ENCODE measurements at regions not wholly inside any gene's neighbourhood (a gene's known extent, or its start where the extent isn't known, plus 50 kb on each side); places are given as distances from the start of the nearest gene placed in this dataset.

- no peak for DNase-seq (ENCODE audit: low spot score)
Measured at GRCh38 chr11:10930224-10930971, 72.5 kb upstream of the ZBED5 start.

- DNase-seq (ENCODE audit: low spot score), result no peak
Measured at GRCh38 chr11:10927538-10927937, 69.7 kb upstream of the ZBED5 start.

GRCh38 chr11:10926801-10927211 is 69.0 kb upstream of the ZBED5 start:
- no peak for DNase-seq (ENCODE audit: low spot score)

- no peak for DNase-seq (ENCODE audit: low spot score)
Measured at GRCh38 chr11:10925149-10925926, 67.5 kb upstream of the ZBED5 start.

GRCh38 chr11:10923882-10924281 is 66.0 kb upstream of the ZBED5 start:
- DNase-seq (ENCODE audit: low spot score), result no peak

- no peak for DNase-seq (ENCODE audit: low spot score)
Measured at GRCh38 chr11:10922892-10923291, 65.0 kb upstream of the ZBED5 start.

- DNase-seq (ENCODE audit: low spot score), result no peak
Measured at GRCh38 chr11:10920875-10921274, 63.0 kb upstream of the ZBED5 start.

- no peak for DNase-seq (ENCODE audit: low spot score)
Measured at GRCh38 chr11:10920205-10920604, 62.4 kb upstream of the ZBED5 start.

GRCh38 chr11:10918698-10919097 is 60.8 kb upstream of the ZBED5 start:
- no peak for DNase-seq (ENCODE audit: low spot score)

GRCh38 chr11:10918275-10918674 is 60.4 kb upstream of the ZBED5 start:
- no peak for DNase-seq (ENCODE audit: low spot score)

GRCh38 chr11:10917802-10918201 is 59.9 kb upstream of the ZBED5 start:
- DNase-seq (ENCODE audit: low spot score), result no peak

GRCh38 chr11:10916665-10917064 is 58.8 kb upstream of the ZBED5 start:
- no peak for DNase-seq (ENCODE audit: low spot score)

GRCh38 chr11:10914050-10914449 is 56.2 kb upstream of the ZBED5 start:
- DNase-seq (ENCODE audit: low spot score), result no peak

- no peak for DNase-seq (ENCODE audit: low spot score)
Measured at GRCh38 chr11:10913075-10913474, 55.2 kb upstream of the ZBED5 start.

- DNase-seq (ENCODE audit: low spot score), result no peak
Measured at GRCh38 chr11:10911907-10912306, 54.1 kb upstream of the ZBED5 start.

GRCh38 chr11:10909141-10909883 is 51.5 kb upstream of the ZBED5 start:
- DNase-seq (ENCODE audit: low spot score), result peak; percentile 48

- DNase-seq (ENCODE audit: low spot score), result peak; percentile 81
Measured at GRCh38 chr11:10908215-10908951, 50.5 kb upstream of the ZBED5 start.

Data from AG08395 (cell line).